H9 (cell line): ENCODE measurements at regions not wholly inside any gene's neighbourhood (a gene's known extent, or its start where the extent isn't known, plus 50 kb on each side); places are given as distances from the start of the nearest gene placed in this dataset.
"Not testable (repeated sequence)": the region's sequence is repeated elsewhere in the genome, so short reads cannot be mapped to it uniquely, and the experiment has no call there.

ENCODE experiments used
- DNase-seq: peaks from one replicate; pipeline ENCODE4 v3.0.0-alpha.2; 2017
- H2AFZ ChIP-seq: one replicate; pipeline ENCODE4 v1.6.1; 2013; ENCODE audit warnings: mild to moderate bottlenecking, low read length, control low read depth, moderate library complexity
- H2AK5ac ChIP-seq: 2 replicates; pipeline ENCODE4 v1.6.1; 2013; ENCODE audit warnings: low read length, control low read depth, mixed read lengths; ENCODE audit not compliant: insufficient read length
- H2BK120ac ChIP-seq: one replicate; pipeline ENCODE4 v1.6.1; 2013; ENCODE audit warnings: low read depth, mild to moderate bottlenecking, low read length, control low read depth, inconsistent platforms; ENCODE audit not compliant: poor library complexity, severe bottlenecking
- H2BK12ac ChIP-seq: 2 replicates; pipeline ENCODE4 v1.6.1; 2013; ENCODE audit warnings: low read length, control low read depth, mixed read lengths, low read depth; ENCODE audit not compliant: insufficient read length
- H2BK15ac ChIP-seq: 2 replicates; pipeline ENCODE4 v1.6.1; 2013; ENCODE audit warnings: low read depth, low read length, control low read depth
- H2BK20ac ChIP-seq: one replicate; pipeline ENCODE4 v1.6.1; 2013; ENCODE audit warnings: low read depth, mild to moderate bottlenecking, low read length, control low read depth, inconsistent platforms; ENCODE audit not compliant: poor library complexity, severe bottlenecking
- H2BK5ac ChIP-seq: 2 replicates; pipeline ENCODE4 v1.6.1; 2013; ENCODE audit warnings: low read length, control low read depth, mixed read lengths; ENCODE audit not compliant: insufficient read length
- H3K14ac ChIP-seq: 2 replicates; pipeline ENCODE4 v1.6.1; 2013; ENCODE audit warnings: low read length, control low read depth; ENCODE audit not compliant: insufficient read depth
- H3K18ac ChIP-seq: 2 replicates; pipeline ENCODE4 v1.6.1; 2013; ENCODE audit warnings: low read depth, mild to moderate bottlenecking, mixed read lengths, low read length, control low read depth; ENCODE audit not compliant: insufficient read length
- H3K23ac ChIP-seq: 2 replicates; pipeline ENCODE4 v1.6.1; 2013; ENCODE audit warnings: low read length, control low read depth, mixed read lengths, low read depth; ENCODE audit not compliant: insufficient read length
- H3K23me2 ChIP-seq: 2 replicates; pipeline ENCODE4 v1.6.1; 2013; ENCODE audit warnings: low read depth, mild to moderate bottlenecking, mixed read lengths, low read length, control low read depth; ENCODE audit not compliant: insufficient read length, poor library complexity, severe bottlenecking
- H3K27ac ChIP-seq: 2 replicates; pipeline ENCODE4 v1.5.1; 2013; ENCODE audit warnings: low read length, control low read depth, mixed read lengths, low read depth; ENCODE audit not compliant: insufficient read length
- H3K27me3 ChIP-seq: 2 replicates; pipeline ENCODE4 v1.6.1; 2013; ENCODE audit warnings: low read length, control low read depth, inconsistent platforms; ENCODE audit not compliant: insufficient read depth
- H3K4ac ChIP-seq: 2 replicates; pipeline ENCODE4 v1.6.1; 2013; ENCODE audit warnings: low read depth, mild to moderate bottlenecking, control low read depth, inconsistent platforms, low read length, moderate library complexity
- H3K4me1 ChIP-seq: 2 replicates; pipeline ENCODE4 v1.6.1; 2013; ENCODE audit warnings: low read length, control low read depth, inconsistent platforms; ENCODE audit not compliant: insufficient read depth
- H3K4me2 ChIP-seq: 2 replicates; pipeline ENCODE4 v1.6.1; 2013; ENCODE audit warnings: low read length, control low read depth, mixed read lengths; ENCODE audit not compliant: insufficient read length, insufficient read depth
- H3K56ac ChIP-seq: 2 replicates; pipeline ENCODE4 v1.6.1; 2013; ENCODE audit warnings: low read depth, mild to moderate bottlenecking, mixed read lengths, low read length, control low read depth; ENCODE audit not compliant: insufficient read length
- H3K79me1 ChIP-seq: 2 replicates; pipeline ENCODE4 v1.6.1; 2013; ENCODE audit warnings: low read depth, mild to moderate bottlenecking, moderate library complexity, low read length, control low read depth, inconsistent platforms; ENCODE audit not compliant: insufficient read depth, poor library complexity, severe bottlenecking
- H3K79me2 ChIP-seq: 2 replicates; pipeline ENCODE4 v1.6.1; 2013; ENCODE audit warnings: low read length, control low read depth, inconsistent platforms; ENCODE audit not compliant: insufficient read depth
- H3K9ac ChIP-seq: 2 replicates; pipeline ENCODE4 v1.6.1; 2013; ENCODE audit warnings: low read length, control low read depth, mixed read lengths; ENCODE audit not compliant: insufficient read length; ENCODE audit errors: extremely low read depth
- H3K9me3 ChIP-seq: one replicate; pipeline ENCODE4 v1.6.1; 2013; ENCODE audit warnings: low read depth, low read length, inconsistent platforms; ENCODE audit not compliant: control insufficient read depth
- H3T11ph ChIP-seq: one replicate; pipeline ENCODE4 v1.6.1; 2013; ENCODE audit warnings: mild to moderate bottlenecking, low read length, control low read depth, inconsistent platforms
- H4K20me1 ChIP-seq: one replicate; pipeline ENCODE4 v1.6.1; 2013; ENCODE audit not compliant: control insufficient read depth, insufficient read length, insufficient read depth
- H4K5ac ChIP-seq: 2 replicates; pipeline ENCODE4 v1.6.1; 2013; ENCODE audit warnings: low read depth, mild to moderate bottlenecking, mixed read lengths, low read length, control low read depth; ENCODE audit not compliant: insufficient read length
- H4K8ac ChIP-seq: replicated peaks from 2 replicates; pipeline ENCODE4 v1.6.1; 2013; ENCODE audit warnings: low read length, control low read depth, mixed read lengths, low read depth; ENCODE audit not compliant: insufficient read length
- H4K91ac ChIP-seq: 2 replicates; pipeline ENCODE4 v1.6.1; 2013; ENCODE audit warnings: low read depth, mild to moderate bottlenecking, moderate library complexity, mixed read lengths, low read length, control low read depth; ENCODE audit not compliant: insufficient read length
- H3K27ac Mint-ChIP-seq, 3 experiments: 2 replicates in 2 of 3; 3 replicates in 1 of 3; pipeline ENCODE4 v1.8.0; 2020 to 2021; ENCODE audit warnings: mixed read lengths in 3 of 3, mild to moderate bottlenecking in 1 of 3, moderate library complexity in 1 of 3
- H3K27me3 Mint-ChIP-seq: 2 replicates; pipeline ENCODE4 v1.8.0; 2021; ENCODE audit warnings: low read depth, mild to moderate bottlenecking, moderate library complexity, mixed read lengths
- H3K36me3 Mint-ChIP-seq, 3 experiments: 2 replicates in 2 of 3; 3 replicates in 1 of 3; pipeline ENCODE4 v1.8.0; 2020 to 2021; ENCODE audit warnings: low read depth in 3 of 3, mixed read lengths in 3 of 3; ENCODE audit not compliant: insufficient read depth in 1 of 3
- H3K4me1 Mint-ChIP-seq, 2 experiments: 2 replicates each; pipeline ENCODE4 v1.8.0; 2020; ENCODE audit warnings: mixed read lengths in 2 of 2
- H3K4me3 Mint-ChIP-seq, 2 experiments: 2 replicates in 1 of 2; 3 replicates in 1 of 2; pipeline ENCODE4 v1.8.0; 2020 to 2021; ENCODE audit warnings: mild to moderate bottlenecking in 2 of 2, mixed read lengths in 2 of 2, moderate library complexity in 1 of 2
- H3K9me3 Mint-ChIP-seq, 2 experiments: 2 replicates in 1 of 2; 3 replicates in 1 of 2; pipeline ENCODE4 v1.8.0; 2020; ENCODE audit warnings: mild to moderate bottlenecking in 2 of 2, mixed read lengths in 2 of 2, moderate library complexity in 1 of 2
- WGBS: extraction: QIAGEN DNeasy Blood & Tissue Kit; methylation state at CpG from one replicate; pipeline ENCODE4 v1.1.7; 2013; ENCODE audit warnings: missing lambda C conversion rate, low lambda C conversion rate, mixed read lengths; ENCODE audit not compliant: insufficient read length; ENCODE audit errors: extremely low coverage; 5-methylcytosine and 5-hydroxymethylcytosine counted together

DNA sequence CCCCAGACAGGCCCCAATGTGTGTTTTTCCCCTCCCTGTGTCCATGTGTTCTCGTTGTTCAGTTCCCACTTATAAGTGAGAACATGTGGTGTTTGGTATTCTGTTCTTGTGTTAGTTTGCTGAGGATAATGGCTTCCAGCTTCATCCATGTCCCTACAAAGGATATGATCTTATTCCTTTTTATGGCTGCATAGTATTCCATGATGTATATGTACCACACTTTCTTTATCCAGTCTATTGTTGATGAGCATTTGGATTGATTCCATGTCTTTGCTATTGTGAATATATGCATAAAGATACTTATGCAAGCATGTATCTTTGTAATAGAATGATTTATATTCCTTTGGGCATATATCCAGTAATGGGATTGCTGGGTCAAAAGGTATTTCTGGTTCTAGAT, 125.3 kb downstream of the GATA3 start:
- not testable (repeated sequence) for H3K4me2 ChIP-seq, H3K14ac ChIP-seq, H2BK120ac ChIP-seq, H3K36me3 Mint-ChIP-seq, H3K79me2 ChIP-seq, H3K9me3 Mint-ChIP-seq, H3K79me1 ChIP-seq, H3K27ac ChIP-seq, H3K27me3 Mint-ChIP-seq, H3T11ph ChIP-seq, H3K4me3 Mint-ChIP-seq, H4K20me1 ChIP-seq, H2AFZ ChIP-seq, H3K27ac Mint-ChIP-seq, H2BK12ac ChIP-seq, H2AK5ac ChIP-seq, H2BK5ac ChIP-seq, H2BK20ac ChIP-seq, H3K18ac ChIP-seq, H3K4me1 ChIP-seq, H3K23ac ChIP-seq, H2BK15ac ChIP-seq, H3K4ac ChIP-seq, DNase-seq, H3K9ac ChIP-seq, H3K23me2 ChIP-seq, H3K9me3 ChIP-seq, H3K27me3 ChIP-seq, H4K5ac ChIP-seq, H4K8ac ChIP-seq, H4K91ac ChIP-seq, H3K56ac ChIP-seq
- no CpG with 5 or more reads among the region's 1 CpG for WGBS
- H3K4me1 Mint-ChIP-seq, result peaks cover 9 to 15% of the 10 kb centered on the region in 2 experiments
